Kidney (tissue), 13 donors: ENCODE measurements at regions not wholly inside any gene's neighbourhood (a gene's known extent, or its start where the extent isn't known, plus 50 kb on each side); places are given as distances from the start of the nearest gene placed in this dataset.

ENCODE experiments used
- DNase-seq, 5 donors: peaks; one replicate each; pipeline ENCODE4 v3.0.0-alpha.2; 2013 to 2020
- FAIRE-seq: peaks from 2 replicates; lab custom pipeline; 2012; peaks lifted over from hg19 to GRCh38; lab: Jason Lieb, UNC
- H3K27ac ChIP-seq, 2 donors: one replicate each; pipeline ENCODE4 v1.7.0; 2013; ENCODE audit warnings: low read depth in 2 of 2, low read length in 2 of 2, inconsistent platforms in 1 of 2
- H3K27me3 ChIP-seq: one replicate; pipeline ENCODE4 v1.7.1; 2013; ENCODE audit warnings: low read length, inconsistent platforms; ENCODE audit not compliant: control insufficient read depth, insufficient read depth
- H3K36me3 ChIP-seq, 3 donors: one replicate each; pipeline versions ENCODE4 v1.7.0 to v1.7.1; 2013; ENCODE audit warnings: low read length in 3 of 3, control low read depth in 1 of 3, inconsistent platforms in 1 of 3; ENCODE audit not compliant: insufficient read depth in 3 of 3, control insufficient read depth in 2 of 3
- H3K4me1 ChIP-seq, 3 donors: one replicate each; pipeline versions ENCODE4 v1.7.0 to v1.7.1; 2013; ENCODE audit warnings: low read length in 3 of 3, inconsistent platforms in 1 of 3, low read depth in 1 of 3; ENCODE audit not compliant: control insufficient read depth in 2 of 3, insufficient read depth in 2 of 3
- H3K4me3 ChIP-seq, 3 donors: one replicate each; pipeline versions ENCODE4 v1.7.0 to v1.8.1; 2013; ENCODE audit warnings: low read length in 3 of 3, control low read depth in 1 of 3, inconsistent platforms in 1 of 3
- H3K9ac ChIP-seq, 3 donors: one replicate each; pipeline versions ENCODE4 v1.7.0 to v1.7.1; 2013; ENCODE audit warnings: low read length in 3 of 3, control low read depth in 1 of 3, inconsistent platforms in 1 of 3
- H3K9me3 ChIP-seq, 3 donors: one replicate each; pipeline versions ENCODE4 v1.7.0 to v1.7.1; 2013; ENCODE audit warnings: low read length in 3 of 3, control low read depth in 1 of 3, inconsistent platforms in 1 of 3; ENCODE audit not compliant: control insufficient read depth in 2 of 3, insufficient read depth in 1 of 3
- CTCF ChIP-seq: IDR thresholded peaks from 3 replicates; pipeline ENCODE4 v1.5.1; 2012; ENCODE audit warnings: mild to moderate bottlenecking, moderate library complexity, borderline replicate concordance; ENCODE audit not compliant: insufficient read depth; ENCODE audit errors: extremely low read depth
- intact Hi-C: fragments of 100-400 bp; cut with DNase I; formaldehyde crosslinking; loops from one replicate; pipeline ENCODE4 v1.11.1; 2022
- donor health status: control.
- donor health status: control.
- donor health status: control.
- donor health status: control.
- donor health status: control.
- donor health status: DM: yes; HTN: yes; CAD: no.
- donor health status: Normal renal cell carcinoma (clear cell type).

- H3K27me3 ChIP-seq = no peaks in the 10 kb centered on the region
- no peaks in the 10 kb centered on the region for H3K9me3 ChIP-seq
- FAIRE-seq (no peak), DNase-seq (peak in 1 of 5 donors; percentile 26)
- intact Hi-C loops = no loop called here
- H3K4me1 ChIP-seq = peaks cover 0 to 3% (median 0%) of the 10 kb centered on the region in 3 donors
- TF ChIP-seq CTCF = no peak
- H3K36me3 ChIP-seq = no peaks in the 10 kb centered on the region
- H3K4me3 ChIP-seq = no peak overlapping the region
- H3K27ac ChIP-seq = no peak overlapping the region
- H3K9ac ChIP-seq = no peak overlapping the region
Measured at GRCh38 chr14:105838107-105838506, 311.7 kb downstream of the TMEM121 start.

GRCh38 chr14:105838591-105839424, 312.4 kb downstream of the TMEM121 start:
- intact Hi-C loops = no loop called here
- peaks cover 0 to 3% (median 0%) of the 10 kb centered on the region in 3 donors for H3K4me1 ChIP-seq
- H3K27ac ChIP-seq = no peak overlapping the region
- H3K27me3 ChIP-seq = no peaks in the 10 kb centered on the region
- no peak overlapping the region for H3K4me3 ChIP-seq
- no peaks in the 10 kb centered on the region for H3K9me3 ChIP-seq
- TF ChIP-seq CTCF = no peak
- H3K9ac ChIP-seq = no peak overlapping the region
- DNase-seq (peak in 1 of 5 donors; percentile 51), FAIRE-seq (no peak)
- H3K36me3 ChIP-seq = no peaks in the 10 kb centered on the region

- peaks cover 0 to 3% (median 0%) of the 10 kb centered on the region in 3 donors for H3K4me1 ChIP-seq
- DNase-seq (peak in 1 of 5 donors; percentile 70), FAIRE-seq (no peak)
- TF ChIP-seq CTCF = no peak
- H3K9me3 ChIP-seq = no peaks in the 10 kb centered on the region
- no peaks in the 10 kb centered on the region for H3K27me3 ChIP-seq
- H3K4me3 ChIP-seq = no peak overlapping the region
- no peak overlapping the region for H3K27ac ChIP-seq
- H3K36me3 ChIP-seq = no peaks in the 10 kb centered on the region
- no peak overlapping the region for H3K9ac ChIP-seq
- intact Hi-C loops = no loop called here
Measured at GRCh38 chr14:105839425-105840265, 313.3 kb downstream of the TMEM121 start.
